B cell (primary cell): ENCODE measurements at regions not wholly inside any gene's neighbourhood (a gene's known extent, or its start where the extent isn't known, plus 50 kb on each side); places are given as distances from the start of the nearest gene placed in this dataset.
"Not testable (repeated sequence)": the region's sequence is repeated elsewhere in the genome, so short reads cannot be mapped to it uniquely, and the experiment has no call there.

Experiments used
- ATAC-seq: fragments of 200-7000 bp; cut with Tn5 transposase; one replicate; pipeline ENCODE4 v1.10.0; 2021; ENCODE audit warnings: low read depth, mild to moderate bottlenecking, moderate number of reproducible peaks, moderate library complexity
- CTCF ChIA-PET: fragments of 350-600 bp; sonication (Branson Sonifier 250); formaldehyde crosslinking; loops from one replicate; lab custom pipeline; 2021; ENCODE audit warnings: antibody characterized with exemption, inconsistent platforms; lab: Charles Lee
- POLR2A ChIA-PET: fragments of 350-600 bp; sonication (Branson Sonifier 250); formaldehyde crosslinking; loops from one replicate; lab custom pipeline; 2021; ENCODE audit warnings: antibody characterized with exemption; lab: Charles Lee
- DNase-seq: peaks from one replicate; pipeline ENCODE4 v3.0.0; 2013
- H2AFZ ChIP-seq: 2 replicates; pipeline ENCODE4 v1.6.1; 2012; ENCODE audit warnings: mild to moderate bottlenecking, low read depth, low read length; ENCODE audit not compliant: insufficient read depth, poor library complexity, severe bottlenecking
- H3K27ac ChIP-seq, 2 donors: 1 replicate in 1 of 2; 2 replicates in 1 of 2; pipeline ENCODE4 v1.5.1; 2012 to 2013; ENCODE audit warnings: low read length in 2 of 2, mild to moderate bottlenecking in 2 of 2, moderate library complexity in 1 of 2
- H3K27me3 ChIP-seq, 4 experiments: fragments of 200-600 bp in 1 of 4; sonication (generic) in 1 of 4; replicated peaks in 1 of 4; 1 replicate in 2 of 4; 2 replicates in 2 of 4; pipeline versions ENCODE4 v1.6.1 to v1.7.0; 2013 to 2016; ENCODE audit warnings: low read length in 3 of 4, mild to moderate bottlenecking in 2 of 4, mixed read lengths in 1 of 4, moderate library complexity in 1 of 4; ENCODE audit not compliant: insufficient read depth in 4 of 4, control insufficient read depth in 3 of 4; ENCODE audit errors: control extremely low read depth in 1 of 4
- H3K36me3 ChIP-seq, 2 experiments: replicated peaks in 1 of 2; 1 replicate in 1 of 2; 2 replicates in 1 of 2; pipeline versions ENCODE4 v1.6.1 to v1.7.1; 2013; ENCODE audit warnings: low read length in 1 of 2; ENCODE audit not compliant: insufficient read depth in 2 of 2, control insufficient read depth in 1 of 2; ENCODE audit errors: control extremely low read depth in 1 of 2, extremely low read depth in 1 of 2
- H3K4me1 ChIP-seq, 2 donors: fragments of 200-600 bp in 1 of 2; sonication (generic) in 1 of 2; 1 replicate in 1 of 2; 2 replicates in 1 of 2; pipeline versions ENCODE4 v1.5.1 to v1.6.1; 2013 to 2017; ENCODE audit warnings: low read length in 2 of 2; ENCODE audit not compliant: control insufficient read depth in 2 of 2, insufficient read depth in 2 of 2
- H3K4me2 ChIP-seq: replicated peaks from 2 replicates; pipeline ENCODE3; 2012; ENCODE audit warnings: mild to moderate bottlenecking, low read depth, low read length; ENCODE audit not compliant: poor library complexity, severe bottlenecking
- H3K4me3 ChIP-seq, 5 experiments: fragments of 200-600 bp in 1 of 5; sonication (generic) in 1 of 5; 1 replicate in 3 of 5; 2 replicates in 2 of 5; pipeline versions ENCODE4 v1.5.1 to v1.7.0; 2011 to 2016; ENCODE audit warnings: low read length in 4 of 5, mild to moderate bottlenecking in 4 of 5, low read depth in 2 of 5, control low read depth in 1 of 5, moderate library complexity in 1 of 5; ENCODE audit not compliant: insufficient read depth in 1 of 5; ENCODE audit errors: control extremely low read depth in 1 of 5, extremely low read depth in 1 of 5
- H3K79me2 ChIP-seq: fragments of 200-600 bp; sonication (generic); one replicate; pipeline ENCODE4 v1.6.0; 2016; ENCODE audit warnings: low read length; ENCODE audit not compliant: control insufficient read depth, insufficient read depth
- H3K9ac ChIP-seq: fragments of 200-600 bp; sonication (generic); 2 replicates; pipeline ENCODE4 v1.6.1; 2017; ENCODE audit warnings: mild to moderate bottlenecking, low read length, moderate library complexity
- H3K9me3 ChIP-seq, 3 donors: one replicate each; pipeline versions ENCODE4 v1.6.1 to v1.7.1; 2013; ENCODE audit warnings: low read length in 2 of 3; ENCODE audit not compliant: control insufficient read depth in 2 of 3, insufficient read depth in 1 of 3; ENCODE audit errors: control extremely low read depth in 1 of 3
- H4K20me1 ChIP-seq: 2 replicates; pipeline ENCODE4 v1.6.0; 2012; ENCODE audit warnings: mild to moderate bottlenecking, low read length; ENCODE audit not compliant: insufficient read depth, control insufficient read depth, poor library complexity, severe bottlenecking
- H3K27ac Mint-ChIP-seq: one replicate; pipeline ENCODE4 v1.8.0; 2021; ENCODE audit warnings: mixed read lengths
- H3K27me3 Mint-ChIP-seq: one replicate; pipeline ENCODE4 v1.8.0; 2021; ENCODE audit warnings: mixed read lengths
- H3K4me1 Mint-ChIP-seq: one replicate; pipeline ENCODE4 v1.8.0; 2021; ENCODE audit warnings: mixed read lengths
- H3K4me3 Mint-ChIP-seq: one replicate; pipeline ENCODE4 v1.8.0; 2021; ENCODE audit warnings: mixed read lengths
- H3K9me3 Mint-ChIP-seq: one replicate; pipeline ENCODE4 v1.8.0; 2022; ENCODE audit warnings: mixed read lengths; ENCODE audit not compliant: insufficient read depth
- WGBS: methylation state at CpG from one replicate; pipeline ENCODE4 v1.1.5; 2013; ENCODE audit warnings: missing lambda C conversion rate; ENCODE audit not compliant: insufficient coverage; 5-methylcytosine and 5-hydroxymethylcytosine counted together
- intact Hi-C: fragments of 100-400 bp; cut with micrococcal nuclease; formaldehyde crosslinking; loops from one replicate; pipeline ENCODE4 v1.10.0; 2022

DNA sequence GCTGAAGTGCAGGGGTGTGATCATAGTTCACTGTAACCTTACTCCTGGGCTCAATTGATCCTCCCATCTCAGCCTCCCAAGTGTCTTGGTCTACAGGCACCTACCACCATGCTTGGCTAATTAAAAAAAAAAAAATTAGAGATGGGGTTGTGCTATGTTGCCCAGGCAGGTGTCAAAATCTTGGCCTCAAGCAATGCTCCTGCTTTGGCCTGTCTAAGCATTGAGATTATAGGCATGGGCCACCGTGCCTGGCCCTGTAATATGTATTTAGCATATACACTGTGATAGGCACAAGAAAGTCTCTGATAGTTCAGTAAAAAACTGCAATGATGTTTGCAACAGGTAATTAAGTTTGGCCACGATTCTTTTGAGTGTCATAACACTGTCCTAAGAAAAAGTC is 1658.4 kb downstream of the SPATA31A7 start:
- H4K20me1 ChIP-seq, H3K79me2 ChIP-seq, H3K27ac ChIP-seq, H2AFZ ChIP-seq, H3K4me3 ChIP-seq, intact Hi-C loops, H3K4me2 ChIP-seq, H3K9ac ChIP-seq, H3K27me3 ChIP-seq, H3K9me3 Mint-ChIP-seq, H3K27ac Mint-ChIP-seq, H3K4me3 Mint-ChIP-seq, POLR2A ChIA-PET, H3K4me1 ChIP-seq, ATAC-seq, H3K27me3 Mint-ChIP-seq, CTCF ChIA-PET, H3K36me3 ChIP-seq, H3K4me1 Mint-ChIP-seq, DNase-seq, H3K9me3 ChIP-seq: not testable (repeated sequence)
- no CpG with 5 or more reads among the region's 2 CpGs for WGBS

DNA sequence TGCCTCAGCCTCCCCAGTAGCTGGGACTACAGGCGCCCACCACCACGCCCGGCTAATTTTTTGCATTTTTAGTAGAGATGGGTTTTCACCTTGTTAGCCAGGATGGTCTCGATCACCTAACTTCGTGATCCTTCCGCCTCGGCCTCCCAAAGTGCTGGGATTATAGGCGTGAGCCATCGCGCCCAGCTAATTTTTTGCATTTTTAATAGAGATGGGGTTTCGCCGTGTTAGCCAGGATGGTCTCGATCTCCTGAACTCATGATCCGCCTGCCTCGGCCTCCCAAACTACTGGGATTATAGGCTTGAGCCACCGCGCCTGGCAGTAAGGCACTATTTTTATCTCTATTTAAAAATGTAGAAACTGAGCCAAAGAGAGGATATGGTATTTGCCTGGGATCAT is 1660.2 kb downstream of the SPATA31A7 start:
- H3K27me3 Mint-ChIP-seq, DNase-seq, intact Hi-C loops, H3K4me2 ChIP-seq, H3K27me3 ChIP-seq, ATAC-seq, H3K27ac ChIP-seq, H3K4me3 Mint-ChIP-seq, H2AFZ ChIP-seq, H3K4me3 ChIP-seq, H3K36me3 ChIP-seq, H3K4me1 Mint-ChIP-seq, H3K27ac Mint-ChIP-seq, H3K4me1 ChIP-seq, H3K79me2 ChIP-seq, CTCF ChIA-PET, POLR2A ChIA-PET, H3K9me3 Mint-ChIP-seq, H3K9me3 ChIP-seq, H3K9ac ChIP-seq, H4K20me1 ChIP-seq: not testable (repeated sequence)
- 90% methylated on average over 7 of the region's 17 CpGs for WGBS

DNA sequence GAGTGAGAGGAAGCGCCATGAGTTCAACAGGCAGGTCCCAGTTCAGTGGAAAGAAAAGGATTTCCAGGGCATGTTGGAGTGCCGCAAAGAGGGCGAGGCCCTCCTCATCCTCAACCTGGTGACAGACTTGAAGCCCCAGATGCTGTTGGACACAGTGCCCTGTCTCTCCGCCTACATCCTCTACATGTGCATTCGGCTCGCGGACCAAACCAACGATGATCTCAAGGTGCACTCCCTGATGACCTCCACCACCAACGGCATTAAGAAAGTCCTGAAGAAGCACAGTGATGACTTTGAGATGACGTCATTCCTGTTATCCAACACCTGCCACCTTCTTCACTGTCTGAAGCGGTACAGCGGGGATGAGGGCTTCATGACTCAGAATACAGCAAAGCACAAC is 1667.4 kb downstream of the SPATA31A7 start:
- H3K27ac ChIP-seq, H3K4me3 Mint-ChIP-seq, ATAC-seq, H4K20me1 ChIP-seq, H3K36me3 ChIP-seq, H3K79me2 ChIP-seq, H3K9me3 Mint-ChIP-seq, DNase-seq, H3K4me1 Mint-ChIP-seq, intact Hi-C loops, H3K9me3 ChIP-seq, H3K27me3 ChIP-seq, CTCF ChIA-PET, H3K9ac ChIP-seq, H3K4me1 ChIP-seq, H3K27ac Mint-ChIP-seq, H2AFZ ChIP-seq, POLR2A ChIA-PET, H3K4me2 ChIP-seq, H3K4me3 ChIP-seq: not testable (repeated sequence)
- H3K27me3 Mint-ChIP-seq = peaks cover 20% of the 10 kb centered on the region
- WGBS = 100% methylated on average over 2 of the region's 12 CpGs

DNA sequence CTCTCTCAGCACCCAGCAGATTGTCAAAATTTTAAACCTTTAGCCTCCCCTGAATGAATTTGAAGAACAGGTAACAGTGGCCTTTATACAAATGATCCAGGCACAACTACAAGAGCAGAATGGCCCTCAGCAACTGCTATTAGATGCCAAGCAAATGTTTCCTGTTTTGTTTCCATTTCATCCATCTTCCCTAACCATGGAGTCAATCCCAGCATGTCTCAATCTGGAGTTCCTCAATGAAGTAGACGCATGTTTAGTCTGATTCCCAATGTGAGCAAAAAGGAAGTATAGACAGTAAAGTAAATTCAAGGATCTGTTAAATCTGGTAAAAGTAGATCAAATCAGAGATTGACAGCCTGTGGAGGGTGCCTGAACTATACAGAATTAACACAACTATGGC is 1668.4 kb downstream of the SPATA31A7 start:
- H3K4me1 Mint-ChIP-seq, H4K20me1 ChIP-seq, H3K79me2 ChIP-seq, H3K4me1 ChIP-seq, H3K27ac ChIP-seq, CTCF ChIA-PET, H3K4me3 ChIP-seq, H3K9ac ChIP-seq, H3K4me2 ChIP-seq, POLR2A ChIA-PET, DNase-seq, H3K36me3 ChIP-seq, H3K4me3 Mint-ChIP-seq, ATAC-seq, H3K9me3 Mint-ChIP-seq, H3K27ac Mint-ChIP-seq, H2AFZ ChIP-seq, intact Hi-C loops, H3K9me3 ChIP-seq: not testable (repeated sequence)
- peaks cover 0 to 10% (median 8%) of the 10 kb centered on the region in 4 experiments for H3K27me3 ChIP-seq
- peaks cover 29% of the 10 kb centered on the region for H3K27me3 Mint-ChIP-seq
- no CpG with 5 or more reads among the region's 1 CpG for WGBS
